ENCODE measurements at regions not wholly inside any gene's neighbourhood (a gene's known extent, or its start where the extent isn't known, plus 50 kb on each side); places are given as distances from the start of the nearest gene placed in this dataset.
"Not testable (repeated sequence)": the region's sequence is repeated elsewhere in the genome, so short reads cannot be mapped to it uniquely, and the experiment has no call there.

DNA sequence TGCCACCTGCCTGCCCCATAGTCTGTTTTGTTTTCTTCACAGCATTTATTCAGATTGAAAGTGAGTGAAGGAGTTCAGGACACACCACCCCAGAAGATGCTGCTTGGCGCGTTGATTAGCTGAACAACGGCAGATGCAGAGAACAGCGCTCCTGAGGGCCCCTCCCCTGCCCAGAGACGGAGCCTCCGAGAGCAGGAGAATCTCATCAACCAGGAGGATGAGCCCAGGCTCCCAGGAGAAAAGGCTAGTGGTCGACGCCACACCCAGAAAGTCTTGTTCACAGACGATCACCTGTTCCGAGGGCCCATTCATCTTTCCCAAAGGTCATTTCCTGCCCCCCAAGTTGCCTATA lies 180.4 kb upstream of the PPP1R26 start:
- no peak for DNase-seq

DNA sequence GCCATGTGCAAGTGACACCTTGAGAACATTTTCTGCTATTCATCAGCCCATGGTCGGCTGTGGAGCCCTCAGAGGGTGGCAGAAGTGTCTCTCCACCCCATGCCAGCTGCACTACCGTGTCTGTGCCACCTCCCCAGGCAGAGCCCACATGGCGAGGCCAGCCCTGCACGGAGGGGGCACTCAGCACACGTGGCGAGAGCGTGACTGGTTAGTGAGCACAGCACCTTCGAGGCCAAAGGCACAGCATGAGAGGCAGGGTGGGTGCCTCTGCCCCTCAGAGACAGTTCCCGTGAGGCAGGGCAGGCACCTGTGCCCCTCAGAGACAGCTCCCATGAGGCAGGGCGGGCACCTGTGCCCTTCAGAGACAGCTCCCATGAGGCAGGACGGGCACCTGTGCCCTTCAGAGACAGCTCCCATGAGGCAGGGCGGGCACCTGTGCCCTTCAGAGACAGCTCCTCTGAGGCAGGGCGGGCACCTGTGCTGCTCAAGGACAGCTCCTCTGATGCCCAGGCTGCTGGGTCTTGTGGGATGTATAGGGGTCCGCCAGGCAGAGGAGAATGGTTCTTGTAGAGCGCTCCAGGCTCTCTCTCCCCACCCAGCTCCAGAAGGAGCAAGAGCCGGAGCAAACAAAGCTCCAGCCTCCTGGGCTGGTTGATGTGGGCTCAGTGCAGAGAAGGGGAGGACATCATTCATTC lies 179.8 kb upstream of the PPP1R26 start:
- DNase-seq: no peak

DNA sequence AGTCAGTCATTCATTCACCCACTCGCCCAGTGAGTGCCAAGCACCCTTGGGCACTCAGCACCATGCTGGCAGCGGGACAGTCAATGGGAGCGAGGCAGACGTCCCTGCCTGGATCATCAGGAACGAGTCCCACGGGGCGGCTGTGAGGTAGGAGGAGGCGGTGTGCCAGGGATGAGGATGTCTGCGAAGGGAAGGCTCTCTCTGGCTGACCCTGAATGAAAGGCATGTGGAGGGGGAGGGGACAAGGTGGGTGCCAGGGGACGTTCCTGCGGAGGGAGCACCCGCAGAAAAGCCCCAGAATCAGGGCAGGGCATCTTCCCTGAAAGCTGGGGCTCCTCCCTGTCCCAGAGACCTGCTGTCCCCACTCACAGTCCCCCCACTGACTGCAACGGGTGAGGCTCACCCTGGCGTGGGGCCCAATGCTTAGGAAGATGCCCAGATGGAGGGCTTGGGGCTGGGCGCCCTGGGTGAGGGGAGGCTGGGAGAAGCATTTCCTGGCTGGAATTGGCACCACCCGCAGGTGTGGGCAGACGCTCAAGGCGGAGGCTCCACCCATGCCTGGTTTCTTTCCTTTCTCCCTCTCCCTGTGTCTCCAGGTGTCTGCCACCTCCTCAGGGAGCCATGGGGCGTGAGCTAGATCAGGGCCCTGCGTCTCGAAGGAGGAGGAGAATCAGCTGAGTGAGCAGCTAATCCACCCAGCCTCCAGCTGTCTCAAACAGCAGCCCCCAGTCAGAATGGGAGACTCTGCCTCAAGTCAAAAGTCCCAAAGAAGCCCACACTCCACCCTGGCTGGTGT lies 179.0 kb upstream of the PPP1R26 start:
- no peak for DNase-seq

DNA sequence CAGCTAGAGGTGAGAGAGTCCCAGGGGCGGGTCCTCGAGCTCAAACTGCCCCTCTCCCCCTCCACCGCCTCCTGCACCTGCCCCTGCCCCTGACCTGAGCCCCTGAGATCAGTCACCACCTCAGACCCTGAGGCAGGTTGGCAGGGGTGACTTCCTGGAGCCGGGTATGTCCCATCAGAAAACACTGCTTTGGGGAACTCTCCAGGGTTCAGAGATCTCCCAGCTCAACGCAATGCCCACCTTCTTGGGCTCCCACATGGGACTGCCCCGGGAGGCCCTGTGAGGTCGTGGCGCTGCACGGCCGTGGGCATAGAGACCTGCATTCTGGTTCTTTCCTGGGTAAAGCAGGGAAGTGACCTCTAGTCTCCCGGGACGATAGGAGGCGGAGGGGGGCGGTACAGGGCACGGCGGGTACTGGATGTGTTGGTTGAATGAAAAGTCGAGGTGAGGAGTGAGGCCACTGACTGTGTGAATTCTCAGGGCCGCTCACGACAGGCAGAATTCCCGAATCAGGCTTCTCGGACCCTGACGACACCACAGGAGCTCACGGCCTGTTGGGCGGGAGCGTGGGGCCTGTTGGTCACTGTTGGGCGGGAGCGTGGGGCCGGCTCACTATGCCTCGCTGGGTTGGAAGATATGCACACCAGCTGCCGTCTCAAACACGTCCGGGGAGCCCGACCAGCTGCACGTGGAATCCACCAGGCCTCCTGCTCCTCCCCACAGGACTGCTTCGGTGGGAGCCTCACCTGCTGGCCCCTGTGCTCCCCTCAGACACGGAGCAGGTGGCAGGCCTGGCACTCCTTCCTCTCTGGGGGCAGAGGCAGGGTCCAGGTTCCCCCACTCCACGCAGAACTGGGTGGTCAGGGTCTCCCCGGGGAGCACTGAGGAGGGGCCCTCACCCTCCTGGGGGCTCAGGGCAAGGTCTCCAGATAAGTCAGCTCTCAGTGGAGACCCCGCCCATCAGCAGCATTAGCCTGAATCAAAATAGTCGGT lies 178.0 kb upstream of the PPP1R26 start:
- DNase-seq: no peak

DNA sequence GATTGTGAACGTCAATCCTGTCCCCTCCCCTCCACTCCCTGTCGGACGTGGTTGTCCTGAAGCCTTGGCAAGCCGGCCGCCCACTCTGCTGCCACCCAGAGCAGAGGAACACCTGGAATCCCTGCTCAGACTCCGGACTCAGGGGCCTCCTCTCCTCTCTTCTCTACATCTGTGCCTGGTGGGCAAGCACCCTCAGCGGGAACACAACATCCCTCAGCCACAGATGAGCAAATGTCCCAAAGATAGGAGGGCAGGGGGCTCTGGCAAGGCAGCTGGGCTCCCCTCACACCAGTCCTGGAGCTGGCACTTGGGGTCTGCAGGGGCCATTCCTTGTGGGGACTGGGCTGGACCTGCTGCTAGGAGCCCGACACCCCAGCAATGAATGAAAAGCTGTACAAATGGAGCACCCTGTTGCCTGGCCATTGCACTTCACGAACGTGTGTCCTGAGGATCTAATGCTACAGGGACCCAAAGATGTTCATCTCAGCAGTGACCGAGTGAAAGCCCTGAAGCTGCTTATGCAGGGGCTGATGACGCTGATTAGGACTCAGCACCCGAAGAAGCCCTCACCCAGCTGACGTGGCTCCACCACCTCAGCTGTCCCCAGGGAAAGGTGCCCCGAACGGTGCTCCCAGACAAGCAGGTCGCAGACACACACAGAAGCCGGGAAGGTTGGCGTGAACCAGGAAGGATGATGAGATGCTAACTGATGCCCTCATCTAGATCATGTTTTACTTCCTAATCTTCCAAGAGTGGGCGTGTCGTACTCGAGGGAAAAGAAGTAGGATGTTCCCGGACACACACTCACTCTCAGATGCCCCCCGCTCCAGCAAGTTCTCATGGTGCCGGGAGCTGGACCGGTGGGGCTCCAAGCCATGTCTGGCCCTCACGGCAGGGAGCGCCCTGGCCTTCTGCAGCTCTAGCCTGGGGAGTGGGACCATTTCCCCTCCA lies 177.0 kb upstream of the PPP1R26 start:
- no peak for DNase-seq

DNA sequence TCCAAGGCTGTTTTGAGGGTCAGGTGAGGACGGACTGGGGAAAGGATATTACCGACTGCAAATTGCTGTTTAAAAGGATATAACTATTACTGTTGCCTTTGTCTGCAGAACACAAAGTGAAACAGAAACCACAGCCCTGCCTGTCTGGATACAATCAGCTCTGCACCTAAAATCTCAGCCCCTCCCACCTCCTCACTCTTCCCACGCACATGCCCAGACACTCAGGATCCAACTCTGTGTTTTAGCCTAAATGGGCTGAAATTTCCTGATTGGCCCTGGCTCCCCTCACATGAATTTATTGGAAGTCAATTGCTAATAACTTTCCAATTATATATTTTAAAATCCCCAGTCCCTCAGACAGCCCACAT lies 176.3 kb upstream of the PPP1R26 start:
- DNase-seq: no peak

DNA sequence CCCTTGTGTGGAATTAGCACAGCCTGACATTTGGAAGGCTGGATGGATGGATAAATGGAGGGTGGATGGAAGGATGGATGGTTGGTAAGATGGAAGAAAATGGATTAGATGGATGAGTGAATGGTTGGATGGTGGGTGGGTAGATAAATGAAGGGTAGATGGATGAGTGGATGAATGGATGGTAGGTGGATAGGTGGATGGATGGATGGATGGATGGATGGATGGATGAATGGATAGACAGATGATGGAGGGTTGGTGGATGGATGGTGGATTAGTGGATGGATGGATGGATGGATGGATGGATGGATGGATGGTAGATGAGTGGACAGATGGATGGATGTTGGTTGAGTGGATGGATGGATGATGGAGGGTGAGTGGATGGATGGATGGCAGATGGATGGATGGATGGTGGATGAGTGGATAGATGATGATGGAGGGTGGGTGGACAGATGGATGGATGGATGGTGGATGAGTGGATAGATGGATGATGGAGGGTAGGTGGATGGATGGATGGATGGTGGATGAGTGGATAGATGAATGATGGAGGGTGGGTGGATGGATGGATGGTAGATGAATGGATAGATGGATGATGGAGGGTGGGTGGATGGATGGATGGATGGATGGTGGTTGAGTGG lies 175.6 kb upstream of the PPP1R26 start:
- DNase-seq: no peak

DNA sequence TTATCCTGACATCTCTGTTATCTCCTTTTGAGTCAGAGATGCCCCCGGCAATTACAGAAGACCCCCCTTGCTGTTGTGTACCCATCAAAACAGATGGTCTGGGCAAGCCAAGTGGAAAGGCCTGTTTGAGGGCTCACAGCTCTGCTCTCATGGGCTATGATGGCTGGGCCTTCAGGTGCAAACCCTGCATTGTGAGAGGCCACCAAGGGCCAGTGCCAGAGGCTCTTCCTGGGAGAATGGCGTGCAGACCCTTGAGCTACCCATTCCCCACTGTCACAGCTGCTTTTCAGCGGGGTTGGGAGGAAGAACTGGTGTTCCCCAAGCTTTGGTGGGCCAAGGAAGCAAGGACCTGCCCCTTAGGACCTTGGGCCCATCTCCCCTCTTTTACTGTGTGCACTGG lies 174.7 kb upstream of the PPP1R26 start:
- no peak for DNase-seq

DNA sequence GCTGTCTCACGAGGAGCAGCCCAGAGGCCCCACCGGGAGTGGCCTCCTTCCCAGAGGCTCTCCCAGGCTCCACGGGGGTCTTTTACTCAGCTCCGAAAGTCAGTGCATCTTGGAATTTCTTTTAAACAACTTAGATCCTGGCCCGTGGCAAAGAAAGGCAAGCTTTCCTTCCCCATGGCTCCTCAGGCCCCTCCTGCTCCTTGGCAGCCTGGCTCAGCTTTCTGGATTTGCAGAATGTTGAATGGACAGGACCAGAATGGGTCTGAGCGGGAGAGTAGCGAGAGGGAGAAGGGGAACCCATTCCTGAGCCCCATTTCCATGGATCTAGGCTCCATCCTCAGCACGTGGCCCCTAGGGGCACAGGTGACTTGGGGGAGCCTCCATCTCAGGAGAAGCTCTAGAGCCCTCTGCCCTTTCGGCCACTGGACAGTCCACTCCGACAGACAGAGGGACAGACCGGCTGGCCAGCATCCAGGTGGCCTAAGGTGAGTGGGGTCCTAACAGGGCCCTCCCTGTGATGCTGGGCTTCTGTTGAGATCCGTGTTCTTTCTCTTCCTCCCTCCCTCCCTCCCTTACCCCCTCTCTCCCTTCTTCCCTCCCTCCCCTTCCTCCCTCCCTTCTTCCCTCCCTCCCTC lies 173.9 kb upstream of the PPP1R26 start:
- DNase-seq: no peak

DNA sequence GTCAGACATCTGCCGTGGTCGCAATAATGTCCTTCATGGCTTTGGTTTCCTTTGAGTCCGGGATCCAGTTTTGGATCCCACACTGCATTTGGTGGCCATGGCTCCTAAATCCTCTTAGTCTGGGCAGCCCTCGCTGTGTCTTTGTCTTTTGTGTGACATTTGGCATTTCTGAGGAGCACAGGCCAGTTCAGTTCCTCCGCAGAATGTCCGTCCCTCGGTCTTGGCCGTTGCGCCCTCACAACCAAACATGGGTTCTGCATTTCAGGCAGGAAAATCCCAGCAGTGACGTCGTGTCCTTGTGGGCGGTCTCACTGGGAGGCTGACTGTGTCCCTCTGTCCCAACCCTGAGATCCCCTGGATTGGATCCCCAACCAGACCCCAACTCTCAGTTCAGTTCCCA lies 172.9 kb upstream of the PPP1R26 start:
- DNase-seq: no peak

DNA sequence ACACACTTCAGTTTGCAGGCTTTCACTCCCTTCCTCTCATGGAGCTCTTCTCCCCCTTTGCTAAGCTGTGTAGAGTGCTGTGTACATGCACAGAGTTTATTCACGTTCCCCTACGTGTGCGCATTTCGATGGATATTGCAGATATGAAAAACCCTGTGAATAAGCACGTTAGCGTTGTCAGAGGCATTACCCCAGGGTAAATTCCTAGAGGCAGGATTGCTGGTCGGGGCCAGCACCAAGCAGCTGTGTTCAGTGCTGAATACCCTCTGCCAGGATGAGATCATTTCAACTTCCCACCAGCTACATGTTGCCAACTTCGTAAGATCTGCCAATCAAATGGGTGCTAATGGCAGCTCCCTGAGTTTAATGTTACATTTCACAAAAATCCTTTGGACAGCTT lies 172.3 kb upstream of the PPP1R26 start:
- no peak for DNase-seq

DNA sequence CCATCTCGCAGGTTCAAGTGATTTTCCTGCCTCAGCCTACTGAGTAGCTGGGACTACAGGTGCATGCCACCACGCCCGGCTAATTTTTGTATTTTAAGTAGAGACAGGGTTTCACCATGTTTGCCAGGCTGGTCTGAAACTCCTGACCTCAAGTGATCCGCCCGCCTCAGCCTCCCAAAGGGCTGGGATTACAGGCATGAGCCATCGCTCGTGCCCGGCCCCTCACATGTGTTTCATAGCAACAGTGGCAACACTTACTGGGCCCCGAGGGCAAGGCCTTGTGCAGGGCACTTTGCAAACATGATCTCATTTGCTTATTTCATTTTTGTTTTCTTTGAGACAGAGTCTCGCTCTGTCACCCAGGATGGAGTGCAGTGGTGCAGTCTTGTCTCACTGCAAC lies 171.7 kb upstream of the PPP1R26 start:
- not testable (repeated sequence) for DNase-seq

DNA sequence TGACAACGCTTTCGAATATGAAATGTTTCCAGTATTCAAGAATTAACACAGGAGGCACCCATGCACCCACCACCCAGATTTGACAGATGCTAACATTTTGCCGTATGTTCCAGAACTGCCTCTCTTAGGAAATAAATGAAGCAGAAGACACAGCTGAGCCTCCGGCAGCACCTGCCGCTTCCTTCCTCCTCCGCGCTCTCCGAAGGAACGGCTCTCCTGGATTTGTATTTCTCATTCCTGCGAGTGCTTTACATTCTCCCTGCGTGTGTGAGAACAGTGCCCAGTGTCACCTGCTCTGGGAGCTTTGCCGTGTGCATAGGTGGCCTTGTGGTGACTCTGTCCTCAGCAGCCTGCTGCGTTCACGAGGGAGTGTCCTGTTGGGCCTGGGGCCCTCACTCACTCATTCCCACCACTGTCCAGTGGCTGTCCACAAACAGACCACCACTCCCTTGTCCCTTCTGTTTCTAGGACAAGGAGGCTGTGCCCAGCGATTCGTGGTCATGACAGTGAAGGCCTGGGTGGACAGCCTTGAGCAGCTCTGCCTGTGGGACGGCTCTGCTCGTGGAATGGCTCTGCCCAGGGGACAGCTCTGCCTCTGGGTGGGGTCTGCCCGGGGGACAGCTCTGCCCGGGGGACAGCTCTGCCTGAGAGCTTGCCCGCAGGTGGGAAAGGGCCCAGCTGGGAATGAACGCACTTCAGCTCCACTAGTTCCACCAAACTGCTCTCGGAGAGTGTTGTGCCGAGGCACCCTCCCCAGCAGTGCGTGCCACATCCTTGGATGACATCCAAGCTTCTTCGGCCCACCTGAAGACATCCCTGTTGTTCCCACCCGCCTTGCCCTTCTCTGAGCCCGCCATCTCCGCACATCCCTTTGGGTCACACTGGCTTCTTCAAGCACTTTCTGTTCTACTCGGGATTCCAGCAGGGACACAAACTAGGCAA lies 170.5 kb upstream of the PPP1R26 start:
- no peak for DNase-seq

DNA sequence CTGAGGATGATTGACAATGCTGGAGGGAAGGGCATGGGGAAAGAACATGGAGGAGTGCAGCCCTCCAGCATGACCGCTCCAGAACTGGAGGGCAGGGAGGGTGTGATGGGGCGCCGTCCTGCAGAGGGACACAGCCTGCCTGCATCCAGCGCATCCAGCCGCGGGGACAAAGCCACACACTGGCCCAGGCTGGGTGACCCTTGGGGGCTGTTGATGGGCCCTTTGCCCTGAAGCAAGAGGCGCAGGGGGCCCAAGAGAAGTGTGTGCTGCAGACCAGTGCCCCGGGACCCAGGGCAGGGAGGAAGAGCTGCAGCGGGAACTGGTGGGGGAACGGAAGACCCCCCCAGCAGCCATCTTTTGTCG lies 169.8 kb upstream of the PPP1R26 start:
- no peak for DNase-seq

DNA sequence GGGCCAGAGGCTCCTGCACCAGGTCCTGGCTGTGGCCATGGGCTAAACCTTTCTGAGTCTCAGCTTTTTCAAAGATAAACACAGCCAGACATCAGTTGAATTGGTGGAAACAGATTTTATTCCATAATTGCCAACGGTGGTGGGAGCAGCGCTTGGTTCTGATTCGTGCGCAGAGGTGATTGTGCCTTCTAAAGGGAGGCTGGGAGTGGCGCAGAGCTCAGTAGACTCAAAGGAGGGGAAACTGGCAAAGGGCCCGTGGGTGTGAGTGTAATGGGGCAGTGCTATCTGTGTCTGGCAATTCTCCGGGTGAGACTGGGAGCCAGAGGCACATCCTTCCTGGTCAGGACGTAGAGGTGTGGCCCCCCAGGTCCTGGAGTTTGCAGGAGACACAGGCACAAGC lies 169.4 kb upstream of the PPP1R26 start:
- DNase-seq: no peak

DNA sequence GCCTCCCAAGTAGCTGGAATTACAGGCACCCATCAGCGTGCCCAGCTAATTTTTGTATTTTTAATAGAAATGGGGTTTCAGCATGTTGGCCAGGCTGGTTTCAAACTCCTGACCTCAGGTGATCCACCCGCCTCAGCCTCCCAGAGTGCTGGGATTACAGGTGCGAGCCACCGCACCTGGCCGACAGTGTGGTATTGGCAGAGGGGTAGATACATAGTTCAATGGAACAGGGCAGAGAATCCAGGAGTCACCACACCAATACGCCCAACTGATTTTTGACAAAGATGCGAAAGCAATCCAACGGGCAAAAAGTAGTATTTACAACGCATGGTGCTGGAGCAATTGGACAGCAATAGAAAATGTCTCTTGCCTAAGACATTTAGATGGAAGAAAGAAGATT lies 164.0 kb upstream of the PPP1R26 start:
- DNase-seq: no peak

DNA sequence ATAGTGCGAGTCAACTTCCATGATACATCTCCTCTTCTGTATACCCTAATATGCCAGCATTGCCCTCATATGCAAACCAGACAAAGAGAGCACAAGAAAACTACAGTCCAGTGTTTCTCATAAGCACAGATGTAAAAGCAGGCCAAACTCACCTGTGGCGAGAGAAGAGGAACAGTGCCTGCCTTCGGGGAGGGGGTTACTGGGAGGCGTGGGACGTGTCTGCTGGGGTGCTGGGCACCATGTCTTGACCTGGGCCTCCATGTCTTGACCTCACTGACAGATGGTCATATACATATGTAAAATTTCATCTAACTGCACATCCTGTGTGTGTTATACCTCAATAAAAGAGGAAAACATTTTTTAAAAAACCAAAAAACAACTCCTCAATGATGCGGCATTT lies 159.3 kb upstream of the PPP1R26 start:
- no peak for DNase-seq

DNA sequence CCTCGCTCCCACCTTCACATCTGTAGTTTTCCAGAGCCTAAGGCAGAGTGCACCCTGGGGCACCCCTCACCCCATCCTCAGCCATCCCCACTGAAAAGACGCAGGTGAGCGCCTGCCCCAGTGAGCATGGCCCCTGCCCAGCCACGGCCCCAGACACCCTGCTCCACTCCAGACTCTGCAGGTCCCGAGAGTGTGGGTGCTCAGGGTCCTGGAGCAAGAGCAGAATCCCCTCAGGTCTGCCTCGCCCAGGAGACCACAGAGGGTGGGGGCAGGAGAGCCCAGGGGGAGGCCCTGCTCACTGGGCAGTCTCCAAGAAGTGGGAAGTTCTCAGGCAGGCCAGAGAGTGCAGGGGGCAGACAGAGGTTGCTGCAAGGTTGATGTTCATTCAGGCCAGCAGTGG lies 158.6 kb upstream of the PPP1R26 start:
- DNase-seq: no peak

DNA sequence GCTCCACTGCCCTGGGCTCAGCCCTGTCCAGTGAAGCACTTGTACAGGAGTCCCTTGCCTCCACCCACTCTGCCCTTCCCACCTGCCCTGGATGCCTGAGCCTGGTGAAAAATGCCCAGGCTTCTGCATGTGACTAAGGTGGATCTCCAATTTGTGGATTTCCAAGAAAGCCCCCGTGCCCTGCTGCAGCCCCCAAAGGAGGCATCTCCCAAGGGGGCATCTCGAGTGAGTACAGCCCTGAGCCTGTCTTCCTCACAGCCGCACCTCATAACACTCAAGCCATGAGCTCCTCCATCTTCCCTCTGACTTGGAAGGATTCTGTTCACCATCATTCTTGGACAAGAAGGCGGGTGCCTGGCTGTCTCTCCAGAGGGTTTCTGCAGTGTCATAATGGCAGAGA lies 158.0 kb upstream of the PPP1R26 start:
- no peak for DNase-seq

DNA sequence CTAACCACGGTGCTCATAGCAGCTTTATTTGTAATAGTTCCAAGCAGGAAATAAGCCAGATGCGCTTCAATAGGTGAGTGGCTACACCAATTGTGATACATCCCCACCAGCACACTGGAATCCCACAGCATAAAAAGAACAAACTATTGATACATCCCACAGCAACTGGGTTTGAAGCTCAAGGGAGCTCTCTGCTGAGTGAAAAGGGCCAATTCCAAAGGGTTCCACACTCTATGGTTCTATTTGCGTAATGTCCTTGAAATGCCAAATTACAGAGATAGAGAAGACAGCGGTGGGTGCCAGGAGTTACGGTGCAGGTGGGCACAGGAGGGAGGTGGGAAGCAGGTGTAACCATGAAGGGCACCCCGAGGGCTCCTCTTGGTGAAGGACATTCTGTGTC lies 155.3 kb upstream of the PPP1R26 start:
- DNase-seq: no peak
